ENCODE measurements at regions not wholly inside any gene's neighbourhood (a gene's known extent, or its start where the extent isn't known, plus 50 kb on each side); places are given as distances from the start of the nearest gene placed in this dataset.

DNA sequence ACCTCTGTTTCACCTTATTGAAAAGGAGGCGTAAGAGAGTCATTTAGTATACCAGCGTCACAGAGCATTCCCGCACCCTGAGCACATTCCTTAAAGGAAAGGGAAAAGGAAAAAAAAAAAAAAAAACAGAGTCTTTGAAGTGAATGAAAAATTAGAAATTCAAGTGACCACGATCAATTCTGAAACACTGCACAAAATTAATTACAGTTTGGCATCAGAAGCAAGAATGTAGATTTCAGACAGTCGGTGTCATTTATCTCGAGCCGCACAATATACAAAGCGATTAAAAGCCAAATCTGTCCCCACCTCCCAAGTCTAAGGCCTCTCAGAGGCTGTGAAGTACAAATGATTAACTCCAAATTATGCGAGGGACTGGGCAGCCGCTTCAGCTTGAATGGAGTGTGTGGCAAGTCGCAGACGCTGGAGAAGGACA, 173.7 kb upstream of the ZNF507 start:
- TF ChIP-seq POLR2A (IDR thresholded peaks at IDR 0.05; ENCODE audit: low read depth, low read length) (no peak), TAF1 (IDR thresholded peaks at IDR 0.05; ENCODE audit: borderline replicate concordance, low read depth, low read length) (no peak), POLR2AphosphoS5 (IDR thresholded peaks at IDR 0.05; ENCODE audit: low read depth, low read length) (no peak)
- DNase-seq (ENCODE audit: insufficient read length), result no peak
- FAIRE-seq, result no peak

DNA sequence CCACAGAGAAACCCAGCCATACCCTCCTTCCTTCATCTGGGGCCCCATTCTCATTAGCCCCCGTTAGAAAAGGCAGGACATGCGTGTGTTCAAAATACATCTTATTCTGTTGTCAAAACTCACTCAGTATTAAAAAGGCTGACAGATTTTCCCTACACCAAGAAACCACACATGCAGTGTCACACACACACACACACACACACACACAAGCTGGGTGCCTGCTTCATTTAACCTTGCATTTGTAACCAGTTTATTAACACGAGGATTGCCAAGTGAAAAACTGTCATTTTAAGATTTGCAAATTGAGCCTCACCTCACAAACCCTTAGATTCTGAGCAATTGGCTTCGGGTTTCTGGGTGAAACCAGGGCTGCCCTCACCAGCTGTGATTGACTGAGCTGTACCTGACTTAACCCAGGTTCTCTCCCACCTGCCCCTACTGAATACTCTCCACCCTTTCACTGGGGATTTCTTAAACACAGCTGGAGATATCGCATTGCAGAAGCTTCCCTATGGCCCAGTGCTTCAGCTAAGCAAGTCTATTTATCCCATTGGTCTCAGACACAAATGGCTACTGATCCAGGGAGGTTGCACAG, 172.7 kb upstream of the ZNF507 start:
- FAIRE-seq, result no peak
- DNase-seq (ENCODE audit: insufficient read length), result no peak
- no peak for TF ChIP-seq POLR2AphosphoS5 (IDR thresholded peaks at IDR 0.05; ENCODE audit: low read depth, low read length)
- no peak for TF ChIP-seq TAF1 (IDR thresholded peaks at IDR 0.05; ENCODE audit: borderline replicate concordance, low read depth, low read length)
- no peak for TF ChIP-seq POLR2A (IDR thresholded peaks at IDR 0.05; ENCODE audit: low read depth, low read length)

DNA sequence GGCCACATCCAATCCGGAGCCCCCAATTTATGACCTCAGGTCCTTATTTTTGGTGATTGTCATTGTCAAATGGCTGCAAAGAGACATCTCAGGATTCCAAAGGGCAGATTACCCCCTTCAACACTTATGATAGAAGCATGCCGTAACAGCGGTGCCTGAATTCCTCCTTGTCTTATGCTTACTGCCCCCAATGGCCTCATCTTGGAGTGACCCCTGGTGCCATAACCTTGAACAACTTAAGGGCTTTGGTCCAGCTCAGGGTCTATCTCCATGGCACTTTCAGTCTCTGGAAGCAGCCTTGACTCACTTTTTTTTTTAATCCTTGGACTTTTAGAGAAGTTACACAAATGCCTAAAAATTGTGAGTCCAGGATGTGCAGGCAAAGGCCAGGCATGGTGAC, 171.6 kb upstream of the ZNF507 start:
- FAIRE-seq (no peak), DNase-seq (ENCODE audit: insufficient read length) (no peak)
- TF ChIP-seq POLR2AphosphoS5 (IDR thresholded peaks at IDR 0.05; ENCODE audit: low read depth, low read length) (no peak), POLR2A (IDR thresholded peaks at IDR 0.05; ENCODE audit: low read depth, low read length) (no peak), TAF1 (IDR thresholded peaks at IDR 0.05; ENCODE audit: borderline replicate concordance, low read depth, low read length) (no peak)

DNA sequence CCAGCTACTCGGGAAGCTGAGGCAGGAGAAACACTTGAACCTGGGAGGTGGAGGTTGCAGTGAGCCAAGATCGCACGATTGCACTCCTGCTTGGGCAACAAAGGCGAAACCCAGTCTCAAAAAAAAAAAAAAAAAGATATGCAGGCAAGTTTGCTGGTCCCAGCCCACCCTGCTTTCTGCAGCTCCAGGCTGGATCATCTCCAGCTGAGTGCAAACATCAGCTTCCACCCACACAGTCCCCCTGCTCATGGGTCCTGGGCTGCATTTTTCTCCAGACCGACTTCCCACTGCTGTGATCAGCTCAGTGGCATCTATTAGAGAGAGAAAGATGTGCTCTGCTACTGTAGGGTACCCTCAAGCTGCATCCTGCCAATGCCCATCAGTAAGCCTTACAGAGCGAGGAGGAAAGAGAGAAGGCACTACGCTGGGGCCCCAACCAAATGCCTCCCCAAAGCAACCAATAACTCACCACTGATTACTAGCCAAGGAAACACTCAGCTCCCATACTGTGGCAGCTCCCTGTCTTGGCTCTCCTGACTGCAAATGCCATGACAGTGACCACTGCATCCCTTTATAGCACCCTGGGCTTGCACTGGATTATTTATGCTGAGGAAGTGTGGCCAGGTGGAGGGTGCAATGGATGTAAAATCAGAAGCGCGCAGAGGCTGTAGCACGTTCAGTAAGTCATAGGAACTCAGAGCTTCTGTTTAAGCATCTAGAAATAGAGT, 170.9 kb upstream of the ZNF507 start:
- FAIRE-seq (no peak), DNase-seq (ENCODE audit: insufficient read length) (no peak)
- TF ChIP-seq TAF1 (IDR thresholded peaks at IDR 0.05; ENCODE audit: borderline replicate concordance, low read depth, low read length) (no peak), POLR2AphosphoS5 (IDR thresholded peaks at IDR 0.05; ENCODE audit: low read depth, low read length) (no peak), POLR2A (IDR thresholded peaks at IDR 0.05; ENCODE audit: low read depth, low read length) (no peak)

DNA sequence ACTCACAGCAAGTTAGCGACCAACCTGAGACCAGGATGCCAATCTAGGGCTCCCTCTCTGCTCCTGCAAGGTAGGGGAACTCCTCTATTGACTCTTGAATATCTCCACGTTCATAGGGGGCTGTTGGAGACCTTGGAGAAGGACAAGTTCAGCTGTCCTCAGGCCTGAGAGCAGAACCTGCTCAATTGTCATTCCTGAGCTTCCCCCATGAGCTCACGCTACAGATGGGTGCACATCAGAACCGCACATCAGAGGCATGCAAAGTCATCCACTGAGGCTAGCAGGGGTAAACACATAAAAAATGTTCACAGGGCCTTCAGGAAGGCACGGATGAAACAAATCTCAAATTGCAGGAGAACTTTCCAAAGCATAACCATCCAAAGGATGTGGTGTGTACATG, 168.8 kb upstream of the ZNF507 start:
- TF ChIP-seq POLR2A (IDR thresholded peaks at IDR 0.05; ENCODE audit: low read depth, low read length), result no peak
- TF ChIP-seq TAF1 (IDR thresholded peaks at IDR 0.05; ENCODE audit: borderline replicate concordance, low read depth, low read length), result no peak
- no peak for TF ChIP-seq POLR2AphosphoS5 (IDR thresholded peaks at IDR 0.05; ENCODE audit: low read depth, low read length)
- no peak for DNase-seq (ENCODE audit: insufficient read length)
- no peak for FAIRE-seq

DNA sequence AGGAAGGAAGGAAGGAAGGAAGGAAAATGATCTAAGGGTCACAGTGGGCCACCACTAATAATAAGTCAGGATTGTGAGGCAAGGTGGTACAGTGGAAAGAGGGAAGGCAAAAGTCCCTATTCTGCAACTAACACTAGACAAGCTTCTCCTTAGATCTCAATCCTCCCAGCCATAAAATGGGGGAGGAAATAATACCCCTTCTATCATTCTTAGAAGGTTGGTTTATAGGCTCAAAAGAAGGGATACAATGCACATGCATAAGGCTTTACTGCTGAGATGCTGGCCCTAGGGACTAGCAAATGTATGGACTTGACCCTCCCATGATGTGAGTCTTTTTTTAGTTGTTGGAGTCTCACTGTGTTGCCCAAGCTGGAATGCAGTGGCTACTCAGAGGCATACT, 167.7 kb upstream of the ZNF507 start:
- no peak for FAIRE-seq

DNA sequence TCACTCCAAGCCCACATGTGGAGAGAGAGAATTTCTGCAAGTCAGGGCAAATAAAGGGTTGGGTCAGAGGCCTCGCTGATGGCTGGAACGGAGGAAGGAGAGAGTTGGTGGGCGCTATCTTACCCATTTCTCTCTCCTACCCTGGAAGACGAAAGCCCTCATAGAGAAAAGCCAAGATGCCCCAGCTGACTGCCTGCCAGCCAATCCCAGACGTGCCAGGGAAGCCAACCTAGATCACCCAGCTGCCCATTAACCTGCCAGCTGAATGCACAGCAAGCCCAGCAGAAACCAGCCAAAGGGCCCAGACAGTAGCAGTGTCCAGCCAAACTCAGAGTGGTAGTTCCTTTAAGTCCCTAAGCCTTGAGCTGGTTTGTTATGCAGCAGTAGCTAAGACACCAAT, 167.0 kb upstream of the ZNF507 start:
- FAIRE-seq, result no peak
- DNase-seq (ENCODE audit: insufficient read length), result no peak
- TF ChIP-seq POLR2AphosphoS5 (IDR thresholded peaks at IDR 0.05; ENCODE audit: low read depth, low read length) (no peak), TAF1 (IDR thresholded peaks at IDR 0.05; ENCODE audit: borderline replicate concordance, low read depth, low read length) (no peak), POLR2A (IDR thresholded peaks at IDR 0.05; ENCODE audit: low read depth, low read length) (no peak)

More for the DNA sequence above, 167.7 kb upstream of the ZNF507 start:
- no peak for DNase-seq (ENCODE audit: insufficient read length)
- TF ChIP-seq POLR2AphosphoS5 (IDR thresholded peaks at IDR 0.05; ENCODE audit: low read depth, low read length) (no peak), TAF1 (IDR thresholded peaks at IDR 0.05; ENCODE audit: borderline replicate concordance, low read depth, low read length) (no peak), POLR2A (IDR thresholded peaks at IDR 0.05; ENCODE audit: low read depth, low read length) (no peak)

DNA sequence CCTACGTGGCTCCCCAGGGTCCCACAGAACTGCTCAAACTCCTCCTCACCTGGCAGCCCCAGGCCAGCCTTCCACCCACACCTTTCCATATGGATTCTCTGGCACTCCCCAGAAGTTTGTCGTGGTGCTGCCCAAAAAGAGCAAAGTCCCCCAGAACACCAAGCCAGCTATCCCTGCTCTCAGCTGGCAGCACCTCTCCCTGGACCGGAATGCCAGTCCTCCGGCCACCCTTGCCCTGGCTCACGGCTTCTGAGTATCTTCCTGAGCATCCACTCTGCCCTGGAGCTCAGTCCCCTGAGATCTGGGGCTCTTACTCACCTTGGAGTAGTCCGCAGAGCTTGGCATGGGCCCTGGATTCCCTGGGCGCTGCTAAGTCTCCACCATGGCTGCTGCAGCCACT, 166.5 kb upstream of the ZNF507 start:
- FAIRE-seq (no peak), DNase-seq (ENCODE audit: insufficient read length) (no peak)
- TF ChIP-seq POLR2A (IDR thresholded peaks at IDR 0.05; ENCODE audit: low read depth, low read length), result no peak
- TF ChIP-seq POLR2AphosphoS5 (IDR thresholded peaks at IDR 0.05; ENCODE audit: low read depth, low read length), result no peak
- no peak for TF ChIP-seq TAF1 (IDR thresholded peaks at IDR 0.05; ENCODE audit: borderline replicate concordance, low read depth, low read length)

DNA sequence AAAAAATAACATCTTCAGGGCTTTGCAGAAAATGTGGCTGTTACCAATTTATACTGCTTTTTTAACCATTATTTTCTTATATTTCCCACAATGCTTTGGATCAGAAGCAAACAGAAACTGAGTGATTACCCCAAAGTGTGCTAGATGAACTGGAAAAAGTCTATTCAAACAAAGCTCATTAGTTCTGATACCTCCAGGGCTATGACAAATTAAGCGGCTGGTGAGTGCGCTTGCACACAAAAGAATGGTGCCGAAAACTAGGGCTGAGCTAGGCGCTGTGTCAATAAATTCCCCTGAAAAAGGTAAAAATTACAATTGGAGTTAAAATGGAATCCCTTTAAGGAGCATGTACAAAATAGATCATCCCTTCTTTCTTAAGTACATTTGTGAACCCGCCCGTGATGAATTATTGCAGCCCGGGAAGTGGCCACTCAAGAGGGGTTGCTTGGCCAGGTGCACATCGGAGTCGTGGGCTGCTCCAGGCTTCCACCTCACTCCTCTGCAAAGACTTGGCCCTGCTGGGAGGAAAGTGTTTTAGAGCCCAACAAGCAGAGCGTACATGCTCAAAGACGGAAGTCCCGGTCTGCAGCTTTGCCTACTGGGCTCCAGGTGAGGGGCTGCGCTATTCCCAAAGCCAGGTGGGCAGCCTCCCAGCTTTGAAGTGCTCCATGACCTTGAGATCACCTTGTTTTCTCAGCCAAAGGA, 164.0 kb upstream of the ZNF507 start:
- FAIRE-seq (no peak), DNase-seq (ENCODE audit: insufficient read length) (no peak)
- TF ChIP-seq POLR2A (IDR thresholded peaks at IDR 0.05; ENCODE audit: low read depth, low read length) (no peak), POLR2AphosphoS5 (IDR thresholded peaks at IDR 0.05; ENCODE audit: low read depth, low read length) (no peak), TAF1 (IDR thresholded peaks at IDR 0.05; ENCODE audit: borderline replicate concordance, low read depth, low read length) (no peak)

DNA sequence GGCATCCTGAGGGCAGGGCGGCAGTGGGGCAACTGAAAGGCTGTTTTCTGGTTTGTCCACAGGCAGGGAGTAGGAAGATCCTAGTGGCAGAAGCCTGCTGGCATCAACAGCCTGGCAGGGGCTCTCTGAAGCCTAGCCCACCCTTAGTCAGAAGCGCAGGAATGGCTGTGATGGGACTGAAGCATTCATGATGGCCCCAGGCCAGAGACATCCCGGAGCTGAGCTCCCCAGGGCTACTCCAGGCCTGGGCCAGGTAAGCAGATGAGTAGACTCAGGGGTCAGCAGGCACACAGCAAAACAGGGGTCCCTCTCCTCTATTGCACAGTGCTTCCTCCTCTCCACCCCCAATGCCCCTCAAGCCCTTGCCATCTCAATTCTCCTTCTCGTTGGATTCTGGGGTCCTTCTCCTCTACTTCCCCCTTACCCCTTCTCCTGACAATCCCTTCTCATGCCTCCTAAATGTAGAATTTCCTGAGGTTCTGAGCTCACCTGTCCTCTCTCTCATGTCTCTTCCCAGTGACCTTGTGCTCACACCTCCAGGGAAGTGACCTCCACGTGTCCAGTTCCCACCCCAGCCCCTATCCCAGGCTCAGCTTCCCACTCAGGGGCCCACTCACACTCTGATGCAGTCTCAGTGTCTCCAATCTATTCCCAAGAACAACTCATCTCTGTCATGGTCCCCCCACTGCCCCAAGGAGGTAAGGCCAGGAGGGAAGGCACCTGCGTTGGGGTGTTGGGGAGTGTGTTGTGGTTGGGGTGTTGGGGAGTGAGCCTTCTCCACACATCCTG, 158.7 kb upstream of the ZNF507 start:
- DNase-seq (ENCODE audit: insufficient read length), result no peak
- TF ChIP-seq POLR2AphosphoS5 (IDR thresholded peaks at IDR 0.05; ENCODE audit: low read depth, low read length) (no peak), TAF1 (IDR thresholded peaks at IDR 0.05; ENCODE audit: borderline replicate concordance, low read depth, low read length) (no peak), POLR2A (IDR thresholded peaks at IDR 0.05; ENCODE audit: low read depth, low read length) (no peak)
- FAIRE-seq, result no peak

DNA sequence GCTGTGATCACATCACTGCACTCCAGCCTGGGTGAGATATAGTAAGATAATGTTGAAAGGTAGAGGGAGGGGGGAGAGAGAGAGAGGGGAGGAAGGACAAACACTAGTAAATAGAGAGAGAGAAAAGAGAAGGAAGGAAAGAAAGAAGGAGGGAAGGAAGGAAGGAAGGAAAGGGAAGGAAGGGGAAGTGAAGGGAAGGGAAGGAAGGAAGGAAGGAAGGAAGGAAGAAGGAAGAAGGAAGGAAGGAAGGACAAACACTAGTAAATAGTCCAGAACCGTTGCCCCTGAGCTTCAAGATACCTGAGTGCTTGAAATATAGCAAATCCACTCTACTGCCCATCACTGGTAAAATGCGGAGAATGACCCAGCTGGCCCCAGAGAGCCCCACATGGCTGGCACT, 156.5 kb upstream of the ZNF507 start:
- FAIRE-seq (no peak), DNase-seq (ENCODE audit: insufficient read length) (no peak)
- TF ChIP-seq TAF1 (IDR thresholded peaks at IDR 0.05; ENCODE audit: borderline replicate concordance, low read depth, low read length) (no peak), POLR2AphosphoS5 (IDR thresholded peaks at IDR 0.05; ENCODE audit: low read depth, low read length) (no peak), POLR2A (IDR thresholded peaks at IDR 0.05; ENCODE audit: low read depth, low read length) (no peak)

Data from GM12892 (cell line).